Naive thymus-derived CD8-positive, alpha-beta T cell (primary cell): ENCODE measurements at regions not wholly inside any gene's neighbourhood (a gene's known extent, or its start where the extent isn't known, plus 50 kb on each side); places are given as distances from the start of the nearest gene placed in this dataset.

Experiments
- ATAC-seq, 2 donors: fragments of 150-1000 bp; cut with Tn5 transposase in 1 of 2; sonication (Bioruptor Pico), chemical (Tn5 transposase) in 1 of 2; 1 replicate in 1 of 2; 2 replicates in 1 of 2; pipeline ENCODE4 v1.10.0; 2021; ENCODE audit warnings: mild to moderate bottlenecking in 2 of 2, moderate library complexity in 2 of 2
- POLR2A ChIA-PET: fragments of 350-600 bp; sonication (Branson Sonifier 250); formaldehyde crosslinking; loops from one replicate; lab custom pipeline; 2021; ENCODE audit warnings: antibody characterized with exemption; lab: Charles Lee
- DNase-seq, 10 donors: peaks; one replicate each; pipeline versions ENCODE4 v3.0.0 to v3.0.0-alpha.2; 2020 to 2022
- H3K27ac Mint-ChIP-seq, 10 donors: one replicate each; pipeline ENCODE4 v1.8.0; 2020 to 2022; ENCODE audit warnings: mild to moderate bottlenecking in 10 of 10, mixed read lengths in 10 of 10, moderate library complexity in 4 of 10, inconsistent platforms in 1 of 10
- H3K27me3 Mint-ChIP-seq, 5 donors: one replicate each; pipeline ENCODE4 v1.8.0; 2021 to 2022; ENCODE audit warnings: mixed read lengths in 5 of 5
- H3K36me3 Mint-ChIP-seq, 3 donors: one replicate each; pipeline ENCODE4 v1.8.0; 2020 to 2022; ENCODE audit warnings: mixed read lengths in 3 of 3, mild to moderate bottlenecking in 2 of 3, inconsistent platforms in 1 of 3
- H3K4me1 Mint-ChIP-seq, 4 donors: one replicate each; pipeline ENCODE4 v1.8.0; 2021 to 2022; ENCODE audit warnings: mixed read lengths in 4 of 4
- H3K4me3 Mint-ChIP-seq, 10 donors: one replicate each; pipeline ENCODE4 v1.8.0; 2020 to 2022; ENCODE audit warnings: mild to moderate bottlenecking in 10 of 10, mixed read lengths in 10 of 10, moderate library complexity in 6 of 10, inconsistent platforms in 1 of 10
- H3K9me3 Mint-ChIP-seq, 9 donors: one replicate each; pipeline ENCODE4 v1.8.0; 2020 to 2022; ENCODE audit warnings: mixed read lengths in 9 of 9, mild to moderate bottlenecking in 3 of 9, inconsistent platforms in 1 of 9, moderate library complexity in 1 of 9

- H3K27me3 Mint-ChIP-seq = peaks cover 0 to 4% (median 0%) of the 10 kb centered on the region in 5 donors
- no peaks in the 10 kb centered on the region for H3K4me1 Mint-ChIP-seq
- DNase-seq (no peak), ATAC-seq (no peak)
- H3K36me3 Mint-ChIP-seq = no peaks in the 10 kb centered on the region
- POLR2A ChIA-PET = no interaction called here
- H3K4me3 Mint-ChIP-seq = no peak overlapping the region
- peaks cover 0 to 5% (median 0%) of the 10 kb centered on the region in 9 donors for H3K9me3 Mint-ChIP-seq
- no peak overlapping the region for H3K27ac Mint-ChIP-seq
Measured at GRCh38 chr2:138324068-138324771, 177.3 kb upstream of the SPOPL start.

- no peak overlapping the region for H3K4me3 Mint-ChIP-seq
- DNase-seq (no peak), ATAC-seq (no peak)
- POLR2A ChIA-PET = no interaction called here
- no peak overlapping the region for H3K27ac Mint-ChIP-seq
- no peaks in the 10 kb centered on the region for H3K4me1 Mint-ChIP-seq
- peaks cover 0 to 4% (median 0%) of the 10 kb centered on the region in 9 donors for H3K9me3 Mint-ChIP-seq
- H3K36me3 Mint-ChIP-seq = no peaks in the 10 kb centered on the region
- peaks cover 0 to 4% (median 0%) of the 10 kb centered on the region in 5 donors for H3K27me3 Mint-ChIP-seq
Measured at GRCh38 chr2:138327967-138328366, 173.6 kb upstream of the SPOPL start.

GRCh38 chr2:138329162-138329561 is 172.4 kb upstream of the SPOPL start:
- no peak overlapping the region for H3K27ac Mint-ChIP-seq
- DNase-seq (no peak), ATAC-seq (no peak)
- peaks cover 0 to 4% (median 0%) of the 10 kb centered on the region in 5 donors for H3K27me3 Mint-ChIP-seq
- H3K9me3 Mint-ChIP-seq = peaks cover 0 to 4% (median 0%) of the 10 kb centered on the region in 9 donors
- POLR2A ChIA-PET = no interaction called here
- H3K4me3 Mint-ChIP-seq = no peak overlapping the region
- no peaks in the 10 kb centered on the region for H3K4me1 Mint-ChIP-seq
- H3K36me3 Mint-ChIP-seq = no peaks in the 10 kb centered on the region

GRCh38 chr2:138329591-138329990 is 172.0 kb upstream of the SPOPL start:
- Mint-ChIP-seq H3K4me1 (no peaks in the 10 kb centered on the region), H3K9me3 (peaks cover 0 to 4% (median 0%) of the 10 kb centered on the region in 9 donors), H3K27ac (no peak overlapping the region), H3K4me3 (no peak overlapping the region), H3K27me3 (peaks cover 0 to 7% (median 0%) of the 10 kb centered on the region in 5 donors), H3K36me3 (no peaks in the 10 kb centered on the region)
- ATAC-seq = no peak
- no peak for DNase-seq
- POLR2A ChIA-PET = no interaction called here

- H3K27ac Mint-ChIP-seq = no peak overlapping the region
- DNase-seq = no peak
- POLR2A ChIA-PET = no interaction called here
- ATAC-seq = no peak
- H3K27me3 Mint-ChIP-seq = peaks cover 0 to 7% (median 0%) of the 10 kb centered on the region in 5 donors
- H3K36me3 Mint-ChIP-seq = no peaks in the 10 kb centered on the region
- no peak overlapping the region for H3K4me3 Mint-ChIP-seq
- H3K4me1 Mint-ChIP-seq = no peaks in the 10 kb centered on the region
- peaks cover 0 to under 1% (median 0%) of the 10 kb centered on the region in 9 donors for H3K9me3 Mint-ChIP-seq
Measured at GRCh38 chr2:138333121-138333520, 168.4 kb upstream of the SPOPL start.

DNA sequence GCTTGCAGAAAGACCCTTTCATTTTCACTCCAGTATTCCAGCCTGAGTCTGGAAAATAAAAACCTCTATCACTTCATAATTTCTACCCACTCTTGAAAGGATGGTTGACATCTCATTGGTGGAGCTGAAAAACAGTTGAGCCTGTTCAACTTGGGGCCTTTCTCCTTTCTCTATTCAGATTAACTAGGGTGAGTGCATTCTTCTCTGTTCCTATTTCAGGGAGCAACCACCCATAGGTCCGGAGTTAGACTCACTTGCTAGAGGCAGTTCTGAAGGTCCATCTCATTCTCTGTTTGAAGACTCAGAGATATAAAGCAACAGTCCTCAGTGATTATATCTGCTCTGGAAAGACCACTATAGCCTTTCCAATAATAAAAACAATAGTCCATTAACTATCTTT is 167.9 kb upstream of the SPOPL start:
- Mint-ChIP-seq H3K4me3 (no peak overlapping the region), H3K4me1 (no peaks in the 10 kb centered on the region), H3K27me3 (peaks cover 0 to 7% (median 0%) of the 10 kb centered on the region in 5 donors), H3K36me3 (no peaks in the 10 kb centered on the region), H3K27ac (no peak overlapping the region), H3K9me3 (no peaks in the 10 kb centered on the region)
- ATAC-seq (no peak), DNase-seq (no peak)
- POLR2A ChIA-PET = no interaction called here

GRCh38 chr2:138334323-138334722 is 167.2 kb upstream of the SPOPL start:
- H3K4me1 Mint-ChIP-seq = no peaks in the 10 kb centered on the region
- H3K27ac Mint-ChIP-seq = no peak overlapping the region
- no peak overlapping the region for H3K4me3 Mint-ChIP-seq
- H3K36me3 Mint-ChIP-seq = no peaks in the 10 kb centered on the region
- no peaks in the 10 kb centered on the region for H3K9me3 Mint-ChIP-seq
- H3K27me3 Mint-ChIP-seq = peaks cover 0 to 7% (median 0%) of the 10 kb centered on the region in 5 donors
- POLR2A ChIA-PET = no interaction called here
- ATAC-seq = no peak
- no peak for DNase-seq

GRCh38 chr2:138335036-138335435 is 166.5 kb upstream of the SPOPL start:
- H3K27ac Mint-ChIP-seq = no peak overlapping the region

DNA sequence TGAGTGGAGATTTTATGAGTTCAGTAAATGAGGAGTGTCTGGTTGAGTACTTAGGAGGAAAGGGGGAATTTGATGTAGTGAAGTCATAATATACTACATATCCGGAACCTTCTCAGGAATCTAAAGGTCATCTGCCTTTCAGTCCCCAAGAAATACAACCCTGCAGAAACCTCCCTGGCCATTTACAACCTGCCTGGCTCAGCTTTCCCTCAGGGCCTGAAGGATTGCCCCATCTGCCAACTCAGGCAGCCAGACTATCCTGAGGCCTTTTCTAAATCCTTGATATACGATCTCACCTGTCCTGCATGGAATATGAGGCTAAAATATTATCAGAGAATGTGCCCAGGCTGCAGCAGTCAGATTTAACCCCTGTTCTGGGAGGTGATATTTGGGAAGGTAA is 165.4 kb upstream of the SPOPL start:
- H3K9me3 Mint-ChIP-seq = no peaks in the 10 kb centered on the region
- no peak overlapping the region for H3K4me3 Mint-ChIP-seq
- peaks cover 0 to 7% (median 0%) of the 10 kb centered on the region in 5 donors for H3K27me3 Mint-ChIP-seq
- ATAC-seq = no peak
- POLR2A ChIA-PET = no interaction called here
- DNase-seq = no peak
- no peaks in the 10 kb centered on the region for H3K4me1 Mint-ChIP-seq
- no peaks in the 10 kb centered on the region for H3K36me3 Mint-ChIP-seq
- no peak overlapping the region for H3K27ac Mint-ChIP-seq

More at GRCh38 chr2:138335036-138335435, 166.5 kb upstream of the SPOPL start:
- POLR2A ChIA-PET = no interaction called here
- DNase-seq = no peak
- H3K36me3 Mint-ChIP-seq = no peaks in the 10 kb centered on the region
- H3K9me3 Mint-ChIP-seq = no peaks in the 10 kb centered on the region
- H3K4me1 Mint-ChIP-seq = no peaks in the 10 kb centered on the region
- no peak for ATAC-seq
- H3K27me3 Mint-ChIP-seq = peaks cover 0 to 7% (median 0%) of the 10 kb centered on the region in 5 donors
- no peak overlapping the region for H3K4me3 Mint-ChIP-seq

- H3K27me3 Mint-ChIP-seq = peaks cover 0 to 13% (median 6%) of the 10 kb centered on the region in 5 donors
- no peak for DNase-seq
- peaks cover 0 to 2% (median 0%) of the 10 kb centered on the region in 4 donors for H3K4me1 Mint-ChIP-seq
- ATAC-seq = no peak
- no peak overlapping the region for H3K4me3 Mint-ChIP-seq
- peaks cover 0 to 4% (median 0%) of the 10 kb centered on the region in 9 donors for H3K9me3 Mint-ChIP-seq
- no peaks in the 10 kb centered on the region for H3K36me3 Mint-ChIP-seq
- no peak overlapping the region for H3K27ac Mint-ChIP-seq
- POLR2A ChIA-PET = no interaction called here
Measured at GRCh38 chr2:138355244-138355643, 146.3 kb upstream of the SPOPL start.

DNA sequence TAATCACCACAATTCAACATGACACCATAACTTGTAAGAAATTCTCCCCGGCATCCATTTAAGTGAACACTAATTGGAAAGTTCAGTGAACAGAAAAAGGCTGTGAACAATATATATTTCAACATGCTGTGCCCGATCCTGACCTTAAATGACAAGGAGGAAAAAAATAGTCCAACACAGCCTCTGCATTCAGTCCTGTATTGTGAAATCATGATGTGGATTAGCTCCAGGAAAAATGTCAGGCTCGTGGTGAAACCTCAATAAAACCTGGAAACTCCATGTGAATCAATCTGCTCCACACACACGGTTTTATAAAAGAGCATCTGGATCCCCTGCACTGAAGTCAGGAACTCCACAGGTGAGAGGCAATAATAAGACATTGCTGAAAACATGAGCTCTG is 145.4 kb upstream of the SPOPL start:
- peaks cover 0 to 4% (median 0%) of the 10 kb centered on the region in 9 donors for H3K9me3 Mint-ChIP-seq
- H3K27ac Mint-ChIP-seq = no peak overlapping the region
- no peak for DNase-seq
- POLR2A ChIA-PET = no interaction called here
- no peak overlapping the region for H3K4me3 Mint-ChIP-seq
- no peak for ATAC-seq
- H3K36me3 Mint-ChIP-seq = no peaks in the 10 kb centered on the region
- H3K4me1 Mint-ChIP-seq = peaks cover 0 to 2% (median 0%) of the 10 kb centered on the region in 4 donors
- peaks cover 0 to 13% (median 6%) of the 10 kb centered on the region in 5 donors for H3K27me3 Mint-ChIP-seq

- Mint-ChIP-seq H3K9me3 (peaks cover 0 to 4% (median 1%) of the 10 kb centered on the region in 9 donors), H3K27ac (no peak overlapping the region), H3K4me1 (peaks cover 0 to 2% (median 0%) of the 10 kb centered on the region in 4 donors), H3K4me3 (no peak overlapping the region), H3K27me3 (peaks cover 0 to 11% (median 6%) of the 10 kb centered on the region in 5 donors), H3K36me3 (peaks cover 0 to 4% (median 0%) of the 10 kb centered on the region in 3 donors)
- no peak for ATAC-seq
- no peak for DNase-seq
- POLR2A ChIA-PET = no interaction called here
Measured at GRCh38 chr2:138359532-138359931, 142.0 kb upstream of the SPOPL start.

- peaks cover 0 to 4% (median 1%) of the 10 kb centered on the region in 9 donors for H3K9me3 Mint-ChIP-seq
- H3K27me3 Mint-ChIP-seq = peaks cover 0 to 7% (median 6%) of the 10 kb centered on the region in 5 donors
Measured at GRCh38 chr2:138364554-138365162, 136.9 kb upstream of the SPOPL start.

More at GRCh38 chr2:138364554-138365162, 136.9 kb upstream of the SPOPL start:
- no peak for ATAC-seq
- Mint-ChIP-seq H3K4me3 (no peak overlapping the region), H3K36me3 (peaks cover 0 to 4% (median 0%) of the 10 kb centered on the region in 3 donors), H3K4me1 (peaks cover 0 to 1% (median 0%) of the 10 kb centered on the region in 4 donors), H3K27ac (no peak overlapping the region)
- POLR2A ChIA-PET = no interaction called here
- no peak for DNase-seq
